K562 (cell line): ENCODE measurements at regions not wholly inside any gene's neighbourhood (a gene's known extent, or its start where the extent isn't known, plus 50 kb on each side); places are given as distances from the start of the nearest gene placed in this dataset.

Experiments used
- ATAC-seq: fragments of 200-7000 bp; cut with Tn5 transposase; 3 replicates; pipeline ENCODE4 v1.9.1; 2020; ENCODE audit warnings: moderate library complexity
- BruUV-seq: library from RNA; stranded (reverse); fragments of 400-500 nt; replicated peaks from 2 replicates; lab custom pipeline; 2021; lab: Mats Ljungman, UMichigan
- CTCF ChIA-PET: fragments of 300-600 bp; formaldehyde crosslinking; extraction: SDS; loops from one replicate; lab custom pipeline; 2021; ENCODE audit warnings: low intra/inter-chr PET ratio; lab: Yijun Ruan, JAX
- POLR2A ChIA-PET: fragments of 300-600, 350-650 bp; sonication (Branson Sonifier 250); formaldehyde crosslinking; extraction: SDS; loops from one replicate; lab custom pipeline; 2021; ENCODE audit warnings: antibody characterized with exemption, inconsistent platforms; lab: Yijun Ruan, JAX
- DNase-seq, 4 experiments: peaks; one replicate each; pipeline versions ENCODE4 v3.0.0 to v3.0.0-alpha.2; 2011 to 2018; ENCODE audit warnings: low spot score in 3 of 4, mixed read lengths in 3 of 4; ENCODE audit errors: extremely low read depth in 1 of 4
- FAIRE-seq: peaks from 2 replicates; lab custom pipeline; 2011; peaks lifted over from hg19 to GRCh38; lab: Jason Lieb, UNC
- H2AFZ ChIP-seq: 2 replicates; pipeline ENCODE4 v1.6.0; 2011; ENCODE audit warnings: low read depth, low read length, control low read depth, inconsistent platforms
- H3K27ac ChIP-seq: fragments of 200-600 bp; 3 replicates; pipeline ENCODE4 v1.8.0; 2011; ENCODE audit warnings: low read depth, mild to moderate bottlenecking, control low read depth, inconsistent platforms, low read length, moderate library complexity, mixed read lengths; ENCODE audit errors: extremely low read depth
- H3K27me3 ChIP-seq, 2 experiments: fragments of 300-600 bp in 1 of 2; 2 replicates in 1 of 2; 3 replicates in 1 of 2; pipeline versions ENCODE4 v1.6.0 to v1.8.0; 2011; ENCODE audit warnings: inconsistent platforms in 2 of 2, low read length in 2 of 2, mild to moderate bottlenecking in 1 of 2, mixed read lengths in 1 of 2, moderate library complexity in 1 of 2; ENCODE audit not compliant: control insufficient read depth in 2 of 2, insufficient read depth in 2 of 2
- H3K36me3 ChIP-seq: fragments of 300-600 bp; 3 replicates; pipeline ENCODE4 v1.8.0; 2011; ENCODE audit warnings: mild to moderate bottlenecking, low read length, inconsistent platforms; ENCODE audit not compliant: control insufficient read depth, insufficient read depth
- H3K4me1 ChIP-seq, 2 experiments: fragments of 200-600 bp in 1 of 2; replicated peaks in 1 of 2; 2 replicates in 1 of 2; 3 replicates in 1 of 2; pipeline versions ENCODE4 v1.5.1 to v1.8.0; 2011; ENCODE audit warnings: inconsistent platforms in 2 of 2, low read length in 2 of 2, mild to moderate bottlenecking in 1 of 2, mixed read lengths in 1 of 2, moderate library complexity in 1 of 2; ENCODE audit not compliant: control insufficient read depth in 2 of 2, insufficient read depth in 2 of 2
- H3K4me2 ChIP-seq: 2 replicates; pipeline ENCODE4 v1.6.1; 2011; ENCODE audit warnings: low read length, control low read depth, inconsistent platforms, mixed read lengths; ENCODE audit not compliant: insufficient read depth
- H3K4me3 ChIP-seq: fragments of 200-600 bp; sonication (generic), shearing (Covaris generic); 2 replicates; pipeline ENCODE4 v1.5.1; 2016; ENCODE audit warnings: control low read depth, inconsistent platforms
- H3K79me2 ChIP-seq: fragments of 200-600 bp; 3 replicates; pipeline ENCODE4 v1.8.0; 2011; ENCODE audit warnings: low read length, inconsistent platforms; ENCODE audit not compliant: control insufficient read depth, insufficient read depth
- H3K9ac ChIP-seq, 2 experiments: 2 replicates each; pipeline versions ENCODE4 v1.6.0 to v1.6.1; 2011; ENCODE audit warnings: low read depth in 2 of 2, low read length in 2 of 2, control low read depth in 1 of 2, inconsistent platforms in 1 of 2, mild to moderate bottlenecking in 1 of 2, mixed read lengths in 1 of 2; ENCODE audit not compliant: insufficient read depth in 1 of 2
- H3K9me1 ChIP-seq: one replicate; pipeline ENCODE4 v1.6.0; 2011; ENCODE audit warnings: inconsistent platforms, mild to moderate bottlenecking, low read length, moderate library complexity; ENCODE audit not compliant: control insufficient read depth, insufficient read depth
- H3K9me3 ChIP-seq: replicated peaks from 2 replicates; pipeline ENCODE4 v1.5.1; 2011; ENCODE audit warnings: low read depth, low read length, inconsistent platforms; ENCODE audit not compliant: control insufficient read depth, insufficient read depth
- H4K20me1 ChIP-seq: replicated peaks from 2 replicates; pipeline ENCODE4 v1.6.1; 2011; ENCODE audit warnings: low read length, inconsistent platforms, mixed read lengths; ENCODE audit not compliant: control insufficient read depth, insufficient read depth
- HES1 ChIP-seq: fragments of 450-650 bp; IDR thresholded peaks from 2 replicates; pipeline ENCODE4 v1.6.1; 2016; ENCODE audit warnings: low read depth, mild to moderate bottlenecking, moderate library complexity
- JUNB ChIP-seq: fragments of 450-650 bp; formaldehyde crosslinking; conservative IDR thresholded peaks from 2 replicates; pipeline ENCODE4 v1.4.0; 2020; ENCODE audit warnings: mild to moderate bottlenecking
- MEIS2 ChIP-seq: fragments of 450-650 bp; IDR thresholded peaks from 2 replicates; pipeline ENCODE4 v1.6.1; 2014; ENCODE audit warnings: mild to moderate bottlenecking; ENCODE audit not compliant: partially characterized antibody
- NR2C2 ChIP-seq, 2 experiments: fragments of 200-800 bp in 1 of 2; sonication (Bioruptor generic) in 1 of 2; sonication (generic) in 1 of 2; formaldehyde crosslinking in 1 of 2; IDR thresholded peaks; 2 replicates each; pipeline versions ENCODE4 v1.6.1 to v1.8.0; 2016 to 2022; ENCODE audit warnings: mild to moderate bottlenecking in 1 of 2, missing compliant biosample characterization in 1 of 2, missing genetic modification characterization in 1 of 2, missing genetic modification reagents in 1 of 2
- RFX7 ChIP-seq: fragments of 250-450 bp; sonication (Bioruptor Pico); IDR thresholded peaks from 2 replicates; pipeline ENCODE4 v1.5.1; 2021; ENCODE audit warnings: mild to moderate bottlenecking
- SIX5 ChIP-seq, 2 experiments: IDR thresholded peaks; 2 replicates each; pipeline ENCODE4 v1.6.1; 2011; ENCODE audit warnings: low read length in 2 of 2, borderline replicate concordance in 1 of 2, low read depth in 1 of 2, mild to moderate bottlenecking in 1 of 2, moderate library complexity in 1 of 2; ENCODE audit not compliant: insufficient read depth in 1 of 2
- STAT6 ChIP-seq: sonication (generic); formaldehyde crosslinking; IDR thresholded peaks from 2 replicates; pipeline ENCODE4 v1.8.1; 2023; ENCODE audit warnings: mild to moderate bottlenecking, missing genetic modification reagents
- TCFL5 ChIP-seq: fragments of 250-450 bp; sonication (Bioruptor Pico); conservative IDR thresholded peaks from 2 replicates; pipeline ENCODE4 v1.6.1; 2021; ENCODE audit warnings: mild to moderate bottlenecking, moderate library complexity, matching md5 sums
- ZNF165 ChIP-seq: fragments of 250-450 bp; sonication (Bioruptor Pico); IDR thresholded peaks from 2 replicates; pipeline ENCODE4 v1.4.0; 2020; ENCODE audit warnings: borderline replicate concordance
- ZNF764 ChIP-seq: fragments of 250-450 bp; sonication (Bioruptor Pico); IDR thresholded peaks from 2 replicates; pipeline ENCODE4 v1.4.0; 2020; ENCODE audit warnings: low read depth, mild to moderate bottlenecking, moderate library complexity
- WGBS: fragments of 100-300 bp; shearing (Covaris generic); methylation state at CpG from one replicate; pipeline ENCODE4 v1.1.6; 2016; ENCODE audit warnings: low coverage, mixed read lengths; ENCODE audit not compliant: insufficient coverage; ENCODE audit errors: missing lambda C conversion rate; 5-methylcytosine and 5-hydroxymethylcytosine counted together
- in situ Hi-C: fragments of 300-500 bp; cut with MboI; formaldehyde crosslinking; loops from 4 replicates; pipeline ENCODE4 v1.15.0; 2018; ENCODE audit warnings: inconsistent platforms, mixed read lengths
- intact Hi-C: fragments of 100-400 bp; cut with micrococcal nuclease; formaldehyde crosslinking; loops from 2 replicates; pipeline ENCODE4 v1.14.2; 2022

- in situ Hi-C loops: no loop called here
- H3K9me1 ChIP-seq: no peaks in the 10 kb centered on the region
- H3K9ac ChIP-seq: peak overlapping the region in 1 of 2 experiments; percentile 36; a peak in 2 of 4 replicates
- H3K27ac ChIP-seq: peak overlapping the region; percentile 78
- H3K27me3 ChIP-seq: no peaks in the 10 kb centered on the region
- peaks cover 3% of the 10 kb centered on the region for H3K9me3 ChIP-seq
- peaks cover 46% of the 10 kb centered on the region for H3K36me3 ChIP-seq
- H2AFZ ChIP-seq: no peak overlapping the region
- H3K4me3 ChIP-seq: no peak overlapping the region
- no peaks in the 10 kb centered on the region for H4K20me1 ChIP-seq
- no TSS peak for BruUV-seq
- ATAC-seq (no peak), FAIRE-seq (no peak)
- H3K4me1 ChIP-seq: peaks cover 0 to 16% of the 10 kb centered on the region in 2 experiments; a peak in 2 of 5 replicates
- 63% methylated on average over 2 of the region's 2 CpGs for WGBS
- intact Hi-C loops: no loop called here
- no peak for TF ChIP-seq TCFL5 (CRISPR knock-in tag)
- TF ChIP-seq NR2C2 (CRISPR knock-in tag; IDR thresholded peaks at IDR 0.05): no peak
- TF ChIP-seq NR2C2 (tag; IDR thresholded peaks at IDR 0.05): no peak
- no peak for TF ChIP-seq ZNF165 (CRISPR knock-in tag)
- no peak for TF ChIP-seq STAT6 (CRISPR knock-in tag)
- TF ChIP-seq HES1: no peak
- TF ChIP-seq ZNF764 (CRISPR knock-in tag): no peak
- TF ChIP-seq JUNB (CRISPR knock-in tag): no peak
- no peak for TF ChIP-seq MEIS2
- TF ChIP-seq SIX5 (IDR thresholded peaks at IDR 0.05; ENCODE audit: borderline replicate concordance in 1 of 2, insufficient read depth in 1 of 2, low read depth in 1 of 2, low read length in 2 of 2): no peak
- no peak for TF ChIP-seq RFX7
- TF ChIP-seq, all 486 proteins: peak for 0
- DNase-seq: no peak
- H3K4me2 ChIP-seq: peak overlapping the region; percentile 27
- peaks cover 96% of the 10 kb centered on the region for H3K79me2 ChIP-seq
- POLR2A ChIA-PET: no interaction called here
- CTCF ChIA-PET: no interaction called here
Observed at GRCh38 chr4:126731062-126731461, 901.7 kb upstream of the INTU start.
